Tibial nerve (tissue), 4 donors: ENCODE measurements at regions not wholly inside any gene's neighbourhood (a gene's known extent, or its start where the extent isn't known, plus 50 kb on each side); places are given as distances from the start of the nearest gene placed in this dataset.

ENCODE experiments used
- DNase-seq, 2 donors: peaks; one replicate each; pipeline ENCODE4 v3.0.0-alpha.2; 2019; ENCODE audit warnings: low spot score in 2 of 2
- H3K27ac ChIP-seq, 4 donors: fragments of 200-600 bp; sonication (generic) in 3 of 4; one replicate each; pipeline ENCODE4 v1.5.1; 2017 to 2019; ENCODE audit warnings: mild to moderate bottlenecking in 1 of 4
- H3K27me3 ChIP-seq, 2 donors: fragments of 200-600 bp; sonication (generic) in 1 of 2; one replicate each; pipeline versions ENCODE4 v1.5.1 to v1.6.0; 2017 to 2019
- H3K36me3 ChIP-seq, 3 donors: fragments of 200-600 bp; sonication (generic); one replicate each; pipeline ENCODE4 v1.5.1; 2018 to 2019
- H3K4me1 ChIP-seq, 4 donors: fragments of 200-600 bp; sonication (generic) in 3 of 4; one replicate each; pipeline ENCODE4 v1.5.1; 2017 to 2019
- H3K4me3 ChIP-seq, 4 donors: fragments of 200-600 bp; sonication (generic) in 3 of 4; one replicate each; pipeline ENCODE4 v1.5.1; 2017 to 2019; ENCODE audit warnings: mild to moderate bottlenecking in 1 of 4, moderate library complexity in 1 of 4
- H3K9me3 ChIP-seq, 4 donors: fragments of 200-600 bp; sonication (generic) in 3 of 4; one replicate each; pipeline ENCODE4 v1.5.1; 2017 to 2019
- EP300 ChIP-seq, 2 donors: sonication (generic); formaldehyde crosslinking; IDR thresholded peaks; one replicate each; pipeline ENCODE4 v1.6.1; 2017; ENCODE audit warnings: antibody characterized with exemption in 2 of 2, mild to moderate bottlenecking in 1 of 2
- POLR2A ChIP-seq, 2 donors: fragments of 450-650 bp; IDR thresholded peaks; one replicate each; pipeline ENCODE4 v1.6.1; 2017; ENCODE audit warnings: antibody characterized with exemption in 2 of 2, mild to moderate bottlenecking in 2 of 2, moderate library complexity in 2 of 2
- WGBS, 2 donors: methylation state at CpG; one replicate each; pipeline ENCODE4 v1.1.5; 2018; 5-methylcytosine and 5-hydroxymethylcytosine counted together
- TF ChIP-seq, protein P1 (sequence below), 5 experiments: fragments of 200-600 bp in 3 of 5; fragments of 450-650 bp in 2 of 5; sonication (generic) in 3 of 5; IDR thresholded peaks; one replicate each; pipeline ENCODE4 v1.5.1; 2016 to 2019; ENCODE audit warnings: antibody characterized with exemption in 5 of 5, mild to moderate bottlenecking in 3 of 5, moderate library complexity in 2 of 5

DNA sequence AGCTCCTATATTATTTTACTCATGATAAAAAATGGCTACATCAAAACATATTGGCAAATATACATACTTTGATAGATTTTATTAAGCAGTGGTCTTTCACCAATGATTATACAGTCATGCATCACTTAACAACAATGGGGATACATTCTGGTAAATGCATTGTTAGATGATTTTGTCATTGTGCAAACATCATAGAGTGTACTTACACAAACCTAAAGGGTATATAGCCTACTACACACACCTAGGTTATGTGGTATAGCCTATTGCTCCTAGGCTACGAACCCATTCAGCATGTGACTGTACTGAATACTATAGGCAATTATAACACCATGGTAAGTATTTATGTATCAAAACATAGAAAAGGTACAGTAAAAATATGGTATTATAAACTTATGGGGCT lies 98.9 kb upstream of the IL6 start:
- no peak overlapping the region for H3K27ac ChIP-seq
- peaks cover 0 to 16% (median 0%) of the 10 kb centered on the region in 4 donors for H3K4me1 ChIP-seq
- no peak for TF ChIP-seq EP300 (IDR thresholded peaks at IDR 0.05)
- TF ChIP-seq, protein P1, sequence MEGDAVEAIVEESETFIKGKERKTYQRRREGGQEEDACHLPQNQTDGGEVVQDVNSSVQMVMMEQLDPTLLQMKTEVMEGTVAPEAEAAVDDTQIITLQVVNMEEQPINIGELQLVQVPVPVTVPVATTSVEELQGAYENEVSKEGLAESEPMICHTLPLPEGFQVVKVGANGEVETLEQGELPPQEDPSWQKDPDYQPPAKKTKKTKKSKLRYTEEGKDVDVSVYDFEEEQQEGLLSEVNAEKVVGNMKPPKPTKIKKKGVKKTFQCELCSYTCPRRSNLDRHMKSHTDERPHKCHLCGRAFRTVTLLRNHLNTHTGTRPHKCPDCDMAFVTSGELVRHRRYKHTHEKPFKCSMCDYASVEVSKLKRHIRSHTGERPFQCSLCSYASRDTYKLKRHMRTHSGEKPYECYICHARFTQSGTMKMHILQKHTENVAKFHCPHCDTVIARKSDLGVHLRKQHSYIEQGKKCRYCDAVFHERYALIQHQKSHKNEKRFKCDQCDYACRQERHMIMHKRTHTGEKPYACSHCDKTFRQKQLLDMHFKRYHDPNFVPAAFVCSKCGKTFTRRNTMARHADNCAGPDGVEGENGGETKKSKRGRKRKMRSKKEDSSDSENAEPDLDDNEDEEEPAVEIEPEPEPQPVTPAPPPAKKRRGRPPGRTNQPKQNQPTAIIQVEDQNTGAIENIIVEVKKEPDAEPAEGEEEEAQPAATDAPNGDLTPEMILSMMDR (IDR thresholded peaks at IDR 0.05), result no peak
- TF ChIP-seq POLR2A (IDR thresholded peaks at IDR 0.05), result no peak
- no peak for DNase-seq
- no peaks in the 10 kb centered on the region for H3K27me3 ChIP-seq
- H3K4me3 ChIP-seq, result no peak overlapping the region
- WGBS, 2 donors, result 93 to 95% methylated on average over 1 of the region's 1 CpG
- no peaks in the 10 kb centered on the region for H3K9me3 ChIP-seq
- no peaks in the 10 kb centered on the region for H3K36me3 ChIP-seq

DNA sequence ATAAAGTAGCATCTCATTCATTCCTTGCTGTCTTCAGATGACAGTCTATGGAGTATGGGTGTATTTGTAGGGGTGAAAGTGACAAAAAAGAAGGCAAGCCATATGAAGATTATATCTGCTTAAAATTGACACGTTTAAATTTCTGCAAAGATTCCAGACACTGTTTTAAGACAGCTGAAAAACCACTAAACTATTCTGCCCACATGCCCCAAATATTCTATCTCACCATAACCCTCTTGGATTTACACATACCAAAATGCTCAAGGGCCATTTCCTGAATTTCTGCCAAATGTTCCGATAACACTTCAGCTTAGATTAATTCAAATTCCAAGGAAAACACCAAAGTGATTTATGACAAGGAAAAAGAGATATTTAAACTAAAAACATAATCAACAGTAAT lies 99.9 kb upstream of the IL6 start:
- no peaks in the 10 kb centered on the region for H3K9me3 ChIP-seq
- H3K27me3 ChIP-seq, result no peaks in the 10 kb centered on the region
- H3K27ac ChIP-seq, result no peak overlapping the region
- H3K4me1 ChIP-seq, result peaks cover 0 to 8% (median 0%) of the 10 kb centered on the region in 4 donors
- no peak for TF ChIP-seq EP300 (IDR thresholded peaks at IDR 0.05)
- TF ChIP-seq POLR2A (IDR thresholded peaks at IDR 0.05), result no peak
- TF ChIP-seq, protein P1 (IDR thresholded peaks at IDR 0.05), result no peak
- no peak overlapping the region for H3K4me3 ChIP-seq
- DNase-seq, result no peak
- H3K36me3 ChIP-seq, result no peaks in the 10 kb centered on the region
- 34 to 36% methylated on average over 2 of the region's 2 CpGs for WGBS, 2 donors

DNA sequence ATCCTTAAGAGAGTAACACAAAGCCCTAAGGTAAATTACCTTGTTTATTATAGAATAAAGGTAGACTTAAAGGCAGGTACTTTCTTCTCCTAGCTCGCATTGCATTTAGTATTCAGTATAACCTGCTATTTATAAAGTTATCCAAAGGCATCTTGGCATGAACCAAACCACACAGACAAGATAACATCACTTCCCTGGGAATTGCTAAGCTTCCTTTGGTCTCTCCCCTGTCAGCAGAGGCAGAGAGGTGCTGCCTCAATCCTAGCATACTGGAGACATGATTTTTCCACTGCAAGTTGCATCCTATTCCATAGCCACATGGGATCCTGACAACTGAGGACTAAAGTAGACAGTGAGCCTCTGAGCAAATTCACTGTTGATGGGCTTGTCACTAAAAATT lies 101.7 kb upstream of the IL6 start:
- 94 to 96% methylated on average over 1 of the region's 1 CpG for WGBS, 2 donors
- no peak for DNase-seq
- Histone ChIP-seq H3K9me3 (no peaks in the 10 kb centered on the region), H3K27ac (no peak overlapping the region), H3K4me3 (no peak overlapping the region), H3K36me3 (no peaks in the 10 kb centered on the region), H3K4me1 (peaks cover 0 to 3% (median 0%) of the 10 kb centered on the region in 4 donors), H3K27me3 (no peaks in the 10 kb centered on the region)
- TF ChIP-seq POLR2A (IDR thresholded peaks at IDR 0.05), result no peak
- TF ChIP-seq EP300 (IDR thresholded peaks at IDR 0.05), result no peak
- TF ChIP-seq, protein P1 (IDR thresholded peaks at IDR 0.05), result no peak

DNA sequence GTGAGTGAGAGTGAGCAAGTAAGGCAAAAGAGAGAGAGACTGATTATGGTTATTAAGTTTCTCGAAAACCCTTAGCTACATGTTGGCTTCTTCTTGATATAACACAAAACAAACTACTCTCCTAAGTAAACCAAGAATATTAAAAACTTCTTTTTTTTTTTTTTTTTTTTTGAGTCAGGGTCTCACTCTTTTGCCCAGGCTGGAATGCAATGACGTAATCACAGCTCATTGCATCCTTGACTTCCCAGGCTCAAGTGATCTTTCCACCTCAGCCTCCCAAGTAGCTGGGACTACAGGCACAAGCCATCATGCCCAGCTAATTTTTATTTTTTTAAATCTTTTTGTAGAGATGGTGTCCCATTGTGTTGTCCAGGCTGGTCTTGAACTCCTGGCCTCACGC lies 102.2 kb upstream of the IL6 start:
- Histone ChIP-seq H3K4me1 (peaks cover 0 to 3% (median 0%) of the 10 kb centered on the region in 4 donors), H3K4me3 (no peak overlapping the region), H3K27ac (no peak overlapping the region), H3K27me3 (no peaks in the 10 kb centered on the region), H3K9me3 (no peaks in the 10 kb centered on the region), H3K36me3 (no peaks in the 10 kb centered on the region)
- no peak for DNase-seq
- TF ChIP-seq EP300 (IDR thresholded peaks at IDR 0.05) (no peak), POLR2A (IDR thresholded peaks at IDR 0.05) (no peak)
- TF ChIP-seq, protein P1 (IDR thresholded peaks at IDR 0.05), result no peak
- 92 to 93% methylated on average over 3 of the region's 3 CpGs for WGBS, 2 donors

- Histone ChIP-seq H3K36me3 (no peaks in the 10 kb centered on the region), H3K4me3 (no peak overlapping the region), H3K4me1 (no peaks in the 10 kb centered on the region), H3K27me3 (no peaks in the 10 kb centered on the region), H3K9me3 (peaks cover 0 to 17% (median 8%) of the 10 kb centered on the region in 4 donors), H3K27ac (no peak overlapping the region)
- TF ChIP-seq, protein P1 (IDR thresholded peaks at IDR 0.05), result no peak
- TF ChIP-seq EP300 (IDR thresholded peaks at IDR 0.05) (no peak), POLR2A (IDR thresholded peaks at IDR 0.05) (no peak)
- WGBS, 2 donors, result 93 to 94% methylated on average over 4 of the region's 4 CpGs
- DNase-seq, result no peak
Measured at GRCh38 chr7:22622116-22622785, 104.7 kb upstream of the IL6 start.
